LNCaP clone FGC (cell line): ENCODE measurements at regions not wholly inside any gene's neighbourhood (a gene's known extent, or its start where the extent isn't known, plus 50 kb on each side); places are given as distances from the start of the nearest gene placed in this dataset.

Source experiments
- DNase-seq: peaks from one replicate; pipeline ENCODE4 v3.0.0-alpha.2; 2011; ENCODE audit warnings: low read depth
- H3K4me3 ChIP-seq: 2 replicates; pipeline ENCODE4 v1.5.1; 2011; ENCODE audit warnings: mild to moderate bottlenecking, low read depth, low read length, control low read depth
- TF ChIP-seq, protein P1 (sequence below): IDR thresholded peaks from 2 replicates; pipeline ENCODE4 v1.5.1; 2012; ENCODE audit warnings: mild to moderate bottlenecking; ENCODE audit not compliant: control insufficient read depth, insufficient read depth; ENCODE audit errors: extremely low read depth

DNA sequence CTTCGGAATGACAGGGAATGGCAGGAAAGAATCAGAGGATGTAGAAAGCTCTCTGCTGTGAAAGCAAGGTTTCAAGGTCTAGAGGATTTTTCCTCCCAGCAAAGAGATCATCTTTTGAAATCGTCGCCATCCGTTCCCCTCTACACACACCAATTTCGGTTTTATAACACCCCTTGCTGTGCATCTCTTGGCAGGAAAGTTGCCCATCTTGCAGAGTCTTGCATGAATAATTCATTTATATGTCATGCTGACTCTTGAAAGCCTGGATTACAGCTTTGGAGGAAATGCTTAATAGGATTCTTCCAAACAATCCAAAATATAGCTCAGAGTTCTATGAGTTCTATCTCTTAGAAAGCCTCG lies 262.7 kb downstream of the CHL1 start:
- no peak for DNase-seq
- TF ChIP-seq, protein P1, sequence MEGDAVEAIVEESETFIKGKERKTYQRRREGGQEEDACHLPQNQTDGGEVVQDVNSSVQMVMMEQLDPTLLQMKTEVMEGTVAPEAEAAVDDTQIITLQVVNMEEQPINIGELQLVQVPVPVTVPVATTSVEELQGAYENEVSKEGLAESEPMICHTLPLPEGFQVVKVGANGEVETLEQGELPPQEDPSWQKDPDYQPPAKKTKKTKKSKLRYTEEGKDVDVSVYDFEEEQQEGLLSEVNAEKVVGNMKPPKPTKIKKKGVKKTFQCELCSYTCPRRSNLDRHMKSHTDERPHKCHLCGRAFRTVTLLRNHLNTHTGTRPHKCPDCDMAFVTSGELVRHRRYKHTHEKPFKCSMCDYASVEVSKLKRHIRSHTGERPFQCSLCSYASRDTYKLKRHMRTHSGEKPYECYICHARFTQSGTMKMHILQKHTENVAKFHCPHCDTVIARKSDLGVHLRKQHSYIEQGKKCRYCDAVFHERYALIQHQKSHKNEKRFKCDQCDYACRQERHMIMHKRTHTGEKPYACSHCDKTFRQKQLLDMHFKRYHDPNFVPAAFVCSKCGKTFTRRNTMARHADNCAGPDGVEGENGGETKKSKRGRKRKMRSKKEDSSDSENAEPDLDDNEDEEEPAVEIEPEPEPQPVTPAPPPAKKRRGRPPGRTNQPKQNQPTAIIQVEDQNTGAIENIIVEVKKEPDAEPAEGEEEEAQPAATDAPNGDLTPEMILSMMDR, result no peak
- H3K4me3 ChIP-seq, result no peak overlapping the region

DNA sequence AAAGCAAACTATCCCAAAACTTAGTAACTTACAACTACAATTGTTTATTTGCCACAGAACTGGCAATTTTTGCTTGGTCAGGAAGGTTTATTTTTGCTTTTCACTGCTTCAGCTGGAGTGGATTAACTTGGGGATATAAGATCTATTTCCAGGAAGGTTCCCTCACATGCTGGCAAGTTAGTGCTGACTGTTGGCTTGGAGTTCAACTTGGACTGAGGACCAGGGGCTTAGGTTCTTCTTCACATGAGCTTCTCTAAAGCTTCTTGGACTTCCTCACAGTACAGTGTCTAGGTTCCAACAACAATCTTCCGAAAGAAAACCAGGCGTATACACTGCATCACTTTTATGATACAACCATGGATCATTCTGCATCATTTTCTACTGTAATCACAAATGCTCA lies 264.4 kb downstream of the CHL1 start:
- no peak for DNase-seq
- TF ChIP-seq, protein P1, result no peak
- no peak overlapping the region for H3K4me3 ChIP-seq

DNA sequence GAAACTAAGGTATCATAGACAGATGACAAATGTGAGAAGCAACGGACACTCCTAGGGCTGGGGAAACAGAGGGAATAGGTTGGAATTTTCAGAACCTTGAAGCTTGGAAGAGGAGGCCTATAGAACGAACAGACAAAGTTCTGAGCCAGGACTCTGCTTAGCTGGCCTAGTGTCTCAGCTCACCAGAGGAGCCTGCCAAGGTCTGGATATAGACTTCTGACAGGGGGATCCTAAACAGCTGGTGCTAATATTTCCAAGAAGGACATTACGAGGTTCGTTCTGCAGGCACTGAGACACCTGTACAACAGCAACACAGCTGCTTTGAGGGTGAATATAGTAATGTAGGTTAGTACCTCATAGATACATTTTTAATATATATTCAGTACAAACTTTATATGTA lies 266.3 kb downstream of the CHL1 start:
- H3K4me3 ChIP-seq, result no peak overlapping the region
- TF ChIP-seq, protein P1, result no peak
- DNase-seq, result no peak

DNA sequence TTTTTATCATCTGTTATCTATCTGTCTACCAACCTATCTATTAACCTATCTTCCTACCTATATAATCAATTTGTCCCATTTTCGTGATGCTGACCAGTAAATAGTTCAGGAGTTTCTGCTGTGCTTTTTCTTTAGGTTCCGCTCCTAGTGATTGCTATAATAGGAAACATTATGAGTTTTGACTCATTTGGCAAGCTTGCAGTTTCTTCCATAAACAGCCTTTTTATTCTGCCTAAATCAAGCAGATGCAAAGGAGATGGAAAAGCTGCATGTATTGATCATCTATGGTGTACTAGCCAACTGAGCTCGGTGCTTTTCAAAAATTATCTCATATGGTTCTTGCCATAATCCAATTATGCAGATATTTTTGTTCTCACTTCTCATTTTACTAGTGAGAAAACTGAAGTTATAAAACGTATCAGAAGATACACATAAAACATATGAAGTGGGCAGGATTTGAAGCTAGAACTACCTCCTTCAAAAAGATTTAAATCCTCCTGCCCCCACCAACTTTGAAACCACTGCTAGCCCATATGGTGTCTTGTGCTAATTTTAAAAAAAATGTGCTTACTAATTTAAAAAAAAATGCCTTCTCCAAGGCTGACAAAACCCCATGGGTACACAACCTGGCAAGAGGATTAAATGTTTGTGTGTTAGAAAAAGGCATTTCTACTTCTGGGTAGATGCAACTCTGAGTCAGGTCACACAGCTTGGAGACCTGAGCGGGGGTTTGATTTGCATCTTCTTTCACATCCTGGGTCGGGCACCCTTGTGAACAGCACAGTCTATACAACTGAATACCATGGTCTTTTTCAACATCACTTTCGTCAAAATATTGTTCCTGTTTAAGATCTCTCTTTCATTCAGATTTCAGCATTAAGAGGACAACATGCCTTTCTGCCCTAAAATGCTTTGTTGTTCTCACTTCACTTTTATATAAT lies 267.0 kb downstream of the CHL1 start:
- no peak overlapping the region for H3K4me3 ChIP-seq
- DNase-seq, result no peak
- TF ChIP-seq, protein P1, result no peak

DNA sequence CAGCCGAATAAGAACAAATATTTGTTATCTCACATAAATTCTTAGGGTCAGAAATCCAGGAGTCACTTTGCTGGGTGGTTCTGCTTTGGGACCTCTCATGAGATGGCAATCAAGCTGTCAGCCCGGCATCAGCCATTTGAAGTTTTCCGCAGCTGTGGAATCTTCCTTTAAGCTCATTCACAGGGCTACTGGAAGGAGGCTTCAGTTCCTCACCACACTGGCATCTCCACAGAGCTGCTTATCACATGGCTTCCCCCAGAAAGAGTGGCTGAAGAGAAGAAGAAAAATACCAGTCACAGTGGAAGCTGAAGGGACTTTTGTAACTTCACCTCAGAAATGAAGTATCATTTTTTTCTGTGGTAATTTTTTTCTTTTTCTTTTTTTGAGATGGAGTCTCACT lies 267.7 kb downstream of the CHL1 start:
- no peak overlapping the region for H3K4me3 ChIP-seq
- TF ChIP-seq, protein P1, result no peak
- no peak for DNase-seq

DNA sequence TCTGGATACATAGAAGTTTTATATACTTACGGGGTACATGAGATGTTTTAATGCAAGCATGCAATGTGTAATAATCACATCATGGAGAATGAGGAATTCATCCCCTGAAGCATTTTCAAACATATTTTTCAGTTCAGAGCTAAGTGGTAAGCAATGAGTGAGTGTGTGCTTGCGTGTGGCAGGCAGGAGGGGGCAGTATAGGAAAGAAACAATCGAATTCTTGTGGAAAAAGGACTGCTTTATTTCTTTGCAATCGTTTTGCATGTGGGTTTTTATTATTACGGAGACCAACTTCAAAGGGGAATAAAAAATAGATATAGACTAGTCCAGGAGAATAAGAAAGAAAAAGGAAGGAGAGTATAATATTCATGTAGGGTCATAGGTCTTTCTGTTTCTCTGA lies 271.6 kb downstream of the CHL1 start:
- DNase-seq, result no peak
- TF ChIP-seq, protein P1, result peak; percentile 74

DNA sequence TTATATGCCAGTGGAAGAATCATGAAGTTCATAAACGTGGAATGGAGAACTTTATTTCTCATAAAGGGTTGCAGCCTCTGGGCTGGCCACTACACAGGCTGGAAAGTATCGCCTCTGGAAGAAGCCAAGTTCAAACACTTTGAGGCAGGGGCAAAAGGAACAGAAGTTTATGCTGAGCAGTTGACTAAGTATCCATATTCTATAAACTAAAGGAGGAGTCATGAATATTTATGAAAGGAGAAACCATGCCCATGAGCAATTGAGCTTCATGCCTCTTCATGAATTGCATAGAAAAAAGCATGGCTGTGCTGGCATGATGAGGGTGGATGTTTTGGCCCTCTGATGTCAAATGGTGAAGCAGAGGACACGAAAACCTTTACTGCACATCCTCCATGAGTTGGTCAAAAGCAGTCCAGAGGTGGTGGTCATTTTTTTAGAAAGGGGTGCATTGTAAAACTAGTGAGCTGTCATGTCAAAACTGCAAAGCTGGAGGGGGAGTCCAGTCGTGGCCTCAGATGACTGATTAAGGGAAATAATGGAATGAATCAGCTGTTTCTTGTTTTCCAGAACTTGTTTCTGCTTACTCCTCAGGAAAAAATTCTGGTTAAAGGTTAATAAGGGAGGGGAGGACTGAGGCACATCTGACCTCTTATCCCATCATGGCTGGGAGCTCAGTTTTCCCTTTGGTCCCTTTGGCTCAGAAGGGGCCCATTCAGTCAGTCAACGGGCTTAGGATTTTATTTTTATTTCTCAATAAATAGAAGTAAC lies 276.7 kb downstream of the CHL1 start:
- TF ChIP-seq, protein P1, result no peak
- DNase-seq, result no peak

More for the DNA sequence above, 271.6 kb downstream of the CHL1 start:
- no peak overlapping the region for H3K4me3 ChIP-seq

More for the DNA sequence above, 276.7 kb downstream of the CHL1 start:
- no peak overlapping the region for H3K4me3 ChIP-seq
